ENCODE measurements at regions not wholly inside any gene's neighbourhood (a gene's known extent, or its start where the extent isn't known, plus 50 kb on each side); places are given as distances from the start of the nearest gene placed in this dataset.

- in situ Hi-C loops (cut with MboI) (no loop called here), intact Hi-C loops (cut with micrococcal nuclease) (no loop called here)
- no peak overlapping the region for H2AFZ ChIP-seq (ENCODE audit: low read depth, low read length)
- no peaks in the 10 kb centered on the region for H3K36me3 ChIP-seq (ENCODE audit: control insufficient read depth, insufficient read depth, low read length)
- no TSS peak for BruUV-seq (replicated peaks)
- no peaks in the 10 kb centered on the region for H3K9me1 ChIP-seq (ENCODE audit: control insufficient read depth, insufficient read depth, low read length)
- CTCF ChIA-PET (ENCODE audit: low intra/inter-chr PET ratio) = no interaction called here
- WGBS (ENCODE audit: insufficient coverage, low coverage, missing lambda C conversion rate) = 0% methylated on average over 5 of the region's 5 CpGs
- no peaks in the 10 kb centered on the region for H3K4me1 ChIP-seq (replicated peaks in 1 of 2; ENCODE audit: control insufficient read depth in 2 of 2, insufficient read depth in 2 of 2, low read length in 2 of 2)
- ATAC-seq = no peak
- H3K9ac ChIP-seq (ENCODE audit: insufficient read depth in 1 of 2, low read depth in 2 of 2, low read length in 2 of 2) = no peak overlapping the region
- FAIRE-seq = no peak
- H3K4me2 ChIP-seq (ENCODE audit: insufficient read depth, low read length) = no peak overlapping the region
- no peaks in the 10 kb centered on the region for H4K20me1 ChIP-seq (replicated peaks; ENCODE audit: control insufficient read depth, insufficient read depth, low read length)
- peaks cover 0 to 16% of the 10 kb centered on the region in 2 experiments; a peak in 1 of 5 replicates for H3K27me3 ChIP-seq (ENCODE audit: control insufficient read depth in 2 of 2, insufficient read depth in 2 of 2, low read length in 2 of 2)
- no peak overlapping the region for H3K27ac ChIP-seq (ENCODE audit: extremely low read depth, low read depth, low read length)
- TF ChIP-seq ZNF695 (CRISPR knock-in tag; IDR thresholded peaks at IDR 0.05) (no peak), ZNF436 (CRISPR knock-in tag; IDR thresholded peaks at IDR 0.05) (no peak), TEAD2 (tag; IDR thresholded peaks at IDR 0.05) (no peak), NFYB (IDR thresholded peaks at IDR 0.05; ENCODE audit: extremely low read depth, insufficient read length) (no peak), NR1H2 (CRISPR knock-in tag; IDR thresholded peaks at IDR 0.05) (no peak), ZNF407 (IDR thresholded peaks at IDR 0.05; ENCODE audit: low read depth) (no peak), E2F1 (CRISPR knock-in tag; IDR thresholded peaks at IDR 0.05) (no peak), ZNF175 (CRISPR knock-in tag; IDR thresholded peaks at IDR 0.05; ENCODE audit: low read depth) (no peak), ATF1 (CRISPR knock-in tag; IDR thresholded peaks at IDR 0.05) (no peak), ATF1 (tag; IDR thresholded peaks at IDR 0.05) (no peak), ZNF280B (CRISPR knock-in tag; IDR thresholded peaks at IDR 0.05) (no peak)
- DNase-seq (ENCODE audit: extremely low read depth in 1 of 4, low spot score in 3 of 4) = no peak
- no peaks in the 10 kb centered on the region for H3K9me3 ChIP-seq (replicated peaks; ENCODE audit: control insufficient read depth, insufficient read depth, low read depth, low read length)
- POLR2A ChIA-PET = no interaction called here
- H3K4me3 ChIP-seq = no peak overlapping the region
- no peaks in the 10 kb centered on the region for H3K79me2 ChIP-seq (ENCODE audit: control insufficient read depth, insufficient read depth, low read length)
Observed at GRCh38 chr18:47727409-47727808, 203.1 kb downstream of the SMAD2 start.

Data from K562 (cell line).